ENCODE measurements at regions not wholly inside any gene's neighbourhood (a gene's known extent, or its start where the extent isn't known, plus 50 kb on each side); places are given as distances from the start of the nearest gene placed in this dataset.

- no peak for TF ChIP-seq L3MBTL2 (conservative IDR thresholded peaks at IDR 0.05)
- TF ChIP-seq BHLHE40 (IDR thresholded peaks at IDR 0.05; ENCODE audit: borderline replicate concordance) = no peak
- no peak for TF ChIP-seq FOXM1 (IDR thresholded peaks at IDR 0.05; ENCODE audit: borderline replicate concordance)
- TF ChIP-seq FOXA1 (IDR thresholded peaks at IDR 0.05) = no peak
- TF ChIP-seq TARDBP (IDR thresholded peaks at IDR 0.05) = no peak
- no peak for TF ChIP-seq SP1 (IDR thresholded peaks at IDR 0.05)
- TF ChIP-seq ELF4 (IDR thresholded peaks at IDR 0.05) = no peak
Measured at GRCh38 chr10:113390896-113391295, 162.0 kb upstream of the HABP2 start.

Measured in HEK293T (cell line).